GM23338 (cell line): ENCODE measurements at regions not wholly inside any gene's neighbourhood (a gene's known extent, or its start where the extent isn't known, plus 50 kb on each side); places are given as distances from the start of the nearest gene placed in this dataset.
A peak's percentile ranks its signal among the peaks of the same experiment; 100 is the strongest.

Source experiments
- ATAC-seq: fragments of 200-7000 bp; cut with Tn5 transposase; 3 replicates; pipeline ENCODE4 v1.9.1; 2020
- DNase-seq: peaks from one replicate; pipeline ENCODE4 v3.0.0-alpha.2; 2015; ENCODE audit warnings: low spot score
- H2AFZ ChIP-seq: fragments of 200-600 bp; sonication (generic); 2 replicates; pipeline ENCODE4 v1.8.0; 2016; ENCODE audit warnings: antibody characterized with exemption, mild to moderate bottlenecking, moderate library complexity
- H3F3A ChIP-seq: fragments of 200-600 bp; sonication (generic); replicated peaks from 2 replicates; pipeline ENCODE4 v1.8.0; 2017; ENCODE audit warnings: antibody characterized with exemption, mixed run types, low read depth
- H3K27ac ChIP-seq: fragments of 200-600 bp; sonication (generic); 2 replicates; pipeline ENCODE4 v1.6.1; 2016; ENCODE audit warnings: low read depth
- H3K27me3 ChIP-seq: fragments of 200-600 bp; sonication (generic); 2 replicates; pipeline ENCODE4 v1.8.0; 2016; ENCODE audit warnings: mild to moderate bottlenecking, mixed run types, moderate library complexity; ENCODE audit not compliant: insufficient read depth
- H3K36me3 ChIP-seq: fragments of 200-600 bp; sonication (generic); 2 replicates; pipeline ENCODE4 v1.8.0; 2016; ENCODE audit warnings: mild to moderate bottlenecking; ENCODE audit not compliant: insufficient read depth
- H3K4me1 ChIP-seq: fragments of 200-600 bp; sonication (generic); 2 replicates; pipeline ENCODE4 v1.8.0; 2016; ENCODE audit warnings: mild to moderate bottlenecking, moderate library complexity; ENCODE audit not compliant: insufficient read depth
- H3K4me2 ChIP-seq: fragments of 200-600 bp; sonication (generic); 2 replicates; pipeline ENCODE4 v1.7.1; 2017; ENCODE audit warnings: mixed run types
- H3K4me3 ChIP-seq: fragments of 200-600 bp; sonication (generic); 2 replicates; pipeline ENCODE4 v1.6.1; 2016; ENCODE audit warnings: mixed run types
- H3K79me2 ChIP-seq: fragments of 200-600 bp; sonication (generic); replicated peaks from 2 replicates; pipeline ENCODE4 v1.8.0; 2017; ENCODE audit warnings: mild to moderate bottlenecking; ENCODE audit not compliant: insufficient read depth
- H3K9me2 ChIP-seq: fragments of 200-600 bp; sonication (generic); 2 replicates; pipeline ENCODE4 v1.8.0; 2017; ENCODE audit not compliant: insufficient read depth
- H4K20me1 ChIP-seq: fragments of 200-600 bp; sonication (generic); replicated peaks from 2 replicates; pipeline ENCODE4 v1.8.0; 2017; ENCODE audit warnings: mild to moderate bottlenecking; ENCODE audit not compliant: insufficient read depth
- H3K27ac Mint-ChIP-seq: 2 replicates; pipeline ENCODE4 v1.8.0; 2020; ENCODE audit warnings: inconsistent platforms, mild to moderate bottlenecking, moderate library complexity, mixed read lengths
- H3K27me3 Mint-ChIP-seq: 3 replicates; pipeline ENCODE4 v1.8.0; 2022; ENCODE audit warnings: low read depth, mild to moderate bottlenecking, moderate library complexity, mixed read lengths, inconsistent platforms; ENCODE audit not compliant: insufficient read depth, poor library complexity
- H3K36me3 Mint-ChIP-seq: 3 replicates; pipeline ENCODE4 v1.8.0; 2021; ENCODE audit warnings: low read depth, mild to moderate bottlenecking, inconsistent platforms, moderate library complexity, mixed read lengths
- H3K4me1 Mint-ChIP-seq: 3 replicates; pipeline ENCODE4 v1.8.0; 2020; ENCODE audit warnings: mild to moderate bottlenecking, inconsistent platforms, mixed read lengths
- H3K4me3 Mint-ChIP-seq: 3 replicates; pipeline ENCODE4 v1.8.0; 2021; ENCODE audit warnings: moderate library complexity, mild to moderate bottlenecking, inconsistent platforms, mixed read lengths
- H3K9me3 Mint-ChIP-seq: 3 replicates; pipeline ENCODE4 v1.8.0; 2020; ENCODE audit warnings: moderate library complexity, mild to moderate bottlenecking, inconsistent platforms, mixed read lengths
- CREB1 ChIP-seq: fragments of 250-450 bp; sonication (Bioruptor Pico); IDR thresholded peaks from 2 replicates; pipeline ENCODE4 v1.5.0; 2020; ENCODE audit warnings: low read depth, mild to moderate bottlenecking, moderate library complexity
- ETS1 ChIP-seq: IDR thresholded peaks from 2 replicates; pipeline ENCODE4 v1.6.1; 2016; ENCODE audit warnings: antibody characterized with exemption
- EZH2 ChIP-seq: fragments of 200-600 bp; sonication (generic); IDR thresholded peaks from one replicate; pipeline ENCODE4 v1.8.0; 2017; ENCODE audit warnings: antibody characterized with exemption, mild to moderate bottlenecking, low read depth; ENCODE audit not compliant: unreplicated experiment
- EZH2phosphoT487 ChIP-seq: fragments of 200-600 bp; sonication (generic); IDR thresholded peaks from one replicate; pipeline ENCODE4 v1.8.1; 2018; ENCODE audit warnings: antibody characterized with exemption; ENCODE audit not compliant: unreplicated experiment
- JUNB ChIP-seq: IDR thresholded peaks from one replicate; pipeline ENCODE4 v1.6.1; 2016; ENCODE audit warnings: antibody characterized with exemption; ENCODE audit not compliant: unreplicated experiment
- NANOG ChIP-seq: IDR thresholded peaks from 2 replicates; pipeline ENCODE4 v1.6.1; 2016; ENCODE audit warnings: antibody characterized with exemption, borderline replicate concordance
- POLR2AphosphoS5 ChIP-seq: IDR thresholded peaks from 2 replicates; pipeline ENCODE4 v1.6.1; 2016; ENCODE audit warnings: antibody characterized with exemption, low read depth
- REST ChIP-seq: IDR thresholded peaks from one replicate; pipeline ENCODE4 v1.6.1; 2018; ENCODE audit warnings: antibody characterized with exemption; ENCODE audit not compliant: unreplicated experiment
- STAT1 ChIP-seq: IDR thresholded peaks from one replicate; pipeline ENCODE4 v1.6.1; 2016; ENCODE audit warnings: antibody characterized with exemption; ENCODE audit not compliant: unreplicated experiment
- ZNF114 ChIP-seq: fragments of 250-450 bp; sonication (Bioruptor Pico); IDR thresholded peaks from 2 replicates; pipeline ENCODE4 v1.5.0; 2020; ENCODE audit warnings: mild to moderate bottlenecking, moderate library complexity
- ZNF331 ChIP-seq: fragments of 250-450 bp; sonication (Bioruptor Pico); IDR thresholded peaks from 2 replicates; pipeline ENCODE4 v1.5.0; 2020; ENCODE audit warnings: low read depth, mild to moderate bottlenecking, moderate library complexity
- ZNF462 ChIP-seq: fragments of 250-450 bp; sonication (Bioruptor Pico); IDR thresholded peaks from 2 replicates; pipeline ENCODE4 v1.5.0; 2020; ENCODE audit warnings: mild to moderate bottlenecking, moderate library complexity
- TF ChIP-seq, protein P1 (sequence below), 2 experiments: fragments of 200-600 bp in 1 of 2; sonication (generic) in 1 of 2; conservative IDR thresholded peaks; 2 replicates each; pipeline versions ENCODE4 v1.5.1 to v1.6.1; 2016 to 2017; ENCODE audit warnings: antibody characterized with exemption in 2 of 2, low read depth in 2 of 2, mild to moderate bottlenecking in 2 of 2, moderate library complexity in 1 of 2

DNA sequence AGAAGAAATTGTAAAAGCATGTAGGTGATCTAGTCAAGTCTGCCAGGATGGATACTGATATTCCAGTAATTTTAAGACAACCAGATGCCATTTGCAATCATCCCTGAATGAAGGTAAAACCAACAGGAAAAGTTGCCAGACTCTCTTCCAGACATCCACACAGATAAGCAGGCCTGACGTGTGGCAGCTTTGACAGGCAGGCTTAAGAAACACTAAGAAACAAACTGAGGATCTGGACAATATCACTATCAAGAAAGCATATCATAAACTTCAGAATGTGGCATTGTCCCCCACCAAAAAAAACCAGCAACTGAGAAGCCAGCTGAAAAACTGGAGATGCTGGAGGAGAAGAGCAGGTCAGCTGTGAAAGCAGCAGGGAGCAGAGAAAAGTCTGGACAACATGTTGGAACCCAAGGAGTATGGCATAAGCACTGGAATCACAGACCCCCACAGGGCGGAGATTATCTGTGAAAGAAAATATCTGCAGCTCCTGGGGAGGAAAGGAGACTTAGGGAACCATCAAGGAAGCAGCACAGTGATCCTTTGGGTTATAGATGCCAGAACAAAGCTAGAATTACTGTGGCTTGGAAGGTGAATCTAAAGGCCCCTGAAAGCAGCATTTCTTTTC lies 307.0 kb downstream of the CWC27 start:
- no peak overlapping the region for H3K27ac ChIP-seq
- no peaks in the 10 kb centered on the region for H3K79me2 ChIP-seq
- H3K4me3 ChIP-seq: no peak overlapping the region
- H3K36me3 Mint-ChIP-seq: no peaks in the 10 kb centered on the region
- H3K4me1 Mint-ChIP-seq: peaks cover 38% of the 10 kb centered on the region
- H4K20me1 ChIP-seq: no peaks in the 10 kb centered on the region
- DNase-seq: no peak
- no peak for TF ChIP-seq EZH2phosphoT487
- TF ChIP-seq POLR2AphosphoS5: no peak
- TF ChIP-seq, protein P1, sequence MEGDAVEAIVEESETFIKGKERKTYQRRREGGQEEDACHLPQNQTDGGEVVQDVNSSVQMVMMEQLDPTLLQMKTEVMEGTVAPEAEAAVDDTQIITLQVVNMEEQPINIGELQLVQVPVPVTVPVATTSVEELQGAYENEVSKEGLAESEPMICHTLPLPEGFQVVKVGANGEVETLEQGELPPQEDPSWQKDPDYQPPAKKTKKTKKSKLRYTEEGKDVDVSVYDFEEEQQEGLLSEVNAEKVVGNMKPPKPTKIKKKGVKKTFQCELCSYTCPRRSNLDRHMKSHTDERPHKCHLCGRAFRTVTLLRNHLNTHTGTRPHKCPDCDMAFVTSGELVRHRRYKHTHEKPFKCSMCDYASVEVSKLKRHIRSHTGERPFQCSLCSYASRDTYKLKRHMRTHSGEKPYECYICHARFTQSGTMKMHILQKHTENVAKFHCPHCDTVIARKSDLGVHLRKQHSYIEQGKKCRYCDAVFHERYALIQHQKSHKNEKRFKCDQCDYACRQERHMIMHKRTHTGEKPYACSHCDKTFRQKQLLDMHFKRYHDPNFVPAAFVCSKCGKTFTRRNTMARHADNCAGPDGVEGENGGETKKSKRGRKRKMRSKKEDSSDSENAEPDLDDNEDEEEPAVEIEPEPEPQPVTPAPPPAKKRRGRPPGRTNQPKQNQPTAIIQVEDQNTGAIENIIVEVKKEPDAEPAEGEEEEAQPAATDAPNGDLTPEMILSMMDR (conservative IDR thresholded peaks at IDR 0.05; ENCODE audit: low read depth in 2 of 2): no peak
- TF ChIP-seq STAT1: no peak
- no peak for TF ChIP-seq ETS1
- no peak for TF ChIP-seq REST
- no peak for TF ChIP-seq EZH2
- TF ChIP-seq JUNB: no peak
- no peak for TF ChIP-seq CREB1 (CRISPR knock-in tag)
- no peak for TF ChIP-seq NANOG
- no peak for TF ChIP-seq ZNF331 (CRISPR knock-in tag)
- no peak for TF ChIP-seq ZNF114 (CRISPR knock-in tag)
- TF ChIP-seq ZNF462 (CRISPR knock-in tag): no peak
- no peaks in the 10 kb centered on the region for H3K27me3 ChIP-seq
- peaks cover 2% of the 10 kb centered on the region for H3K27me3 Mint-ChIP-seq
- no peak overlapping the region for H3K27ac Mint-ChIP-seq
- no peaks in the 10 kb centered on the region for H3K9me2 ChIP-seq
- no peaks in the 10 kb centered on the region for H3F3A ChIP-seq
- no peak for ATAC-seq
- no peaks in the 10 kb centered on the region for H3K36me3 ChIP-seq
- H3K9me3 Mint-ChIP-seq: no peaks in the 10 kb centered on the region
- H3K4me1 ChIP-seq: peaks cover 25% of the 10 kb centered on the region
- no peak overlapping the region for H3K4me2 ChIP-seq
- H3K4me3 Mint-ChIP-seq: no peak overlapping the region
- H2AFZ ChIP-seq: peak overlapping the region; percentile 1
